AG04450 (cell line): ENCODE measurements at regions not wholly inside any gene's neighbourhood (a gene's known extent, or its start where the extent isn't known, plus 50 kb on each side); places are given as distances from the start of the nearest gene placed in this dataset.

Experiments used
- CTCF ChIA-PET: fragments of 300-600, 350-600 bp; formaldehyde crosslinking; extraction: SDS; loops from one replicate; lab custom pipeline; 2022; ENCODE audit warnings: antibody characterized with exemption, inconsistent platforms; lab: Charles Lee
- POLR2A ChIA-PET: fragments of 350-600 bp; formaldehyde crosslinking; extraction: SDS; loops from one replicate; lab custom pipeline; 2021; ENCODE audit warnings: antibody characterized with exemption, inconsistent platforms; lab: Yijun Ruan, JAX
- DNase-seq: peaks from one replicate; pipeline ENCODE4 v3.0.0-alpha.2; 2011; ENCODE audit warnings: low read depth, low spot score
- H3K27ac ChIP-seq: one replicate; pipeline ENCODE4 v1.5.1; 2012; ENCODE audit warnings: low read depth, low read length, control low read depth
- H3K27me3 ChIP-seq: one replicate; pipeline ENCODE4 v1.6.0; 2012; ENCODE audit warnings: low read length; ENCODE audit not compliant: control insufficient read depth, insufficient read depth
- H3K4me3 ChIP-seq: 2 replicates; pipeline ENCODE4 v1.5.1; 2011; ENCODE audit warnings: mild to moderate bottlenecking, low read depth, low read length, control low read depth
- H3K9me3 ChIP-seq: 2 replicates; pipeline ENCODE4 v1.5.1; 2012; ENCODE audit warnings: low read length; ENCODE audit not compliant: control insufficient read depth, insufficient read depth
- TF ChIP-seq, protein P1 (sequence below): IDR thresholded peaks from 2 replicates; pipeline ENCODE4 v1.5.1; 2011; ENCODE audit warnings: low read depth, low read length, control low read depth, inconsistent platforms

DNA sequence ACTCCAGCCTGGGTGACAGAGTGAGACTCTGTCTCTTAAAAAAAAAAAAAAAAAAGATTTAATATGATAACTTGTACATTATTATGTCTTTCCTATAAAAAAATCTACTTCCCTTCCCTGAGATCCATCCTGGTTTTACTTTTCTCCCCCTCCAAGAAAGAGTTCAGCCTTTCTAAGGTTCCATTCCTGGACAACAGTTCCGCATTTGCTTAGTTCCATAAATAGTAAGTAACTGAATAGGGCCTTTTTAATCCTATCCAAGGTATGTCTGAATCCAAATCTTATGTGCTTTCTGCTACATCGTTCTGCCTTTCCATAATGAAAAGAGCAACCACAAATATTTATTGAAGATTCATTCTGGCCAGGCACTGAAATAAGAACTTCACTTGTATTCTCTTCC is 187.8 kb downstream of the DACT1 start:
- ChIA-PET POLR2A (no interaction called here), CTCF (interaction anchor here (0.5 kb wide), 1 partner anchor 195 kb away, joined by 3 read pairs; no protein-coding TSS in a partner anchor)
- DNase-seq = no peak
- H3K4me3 ChIP-seq = no peak overlapping the region
- TF ChIP-seq, protein P1, sequence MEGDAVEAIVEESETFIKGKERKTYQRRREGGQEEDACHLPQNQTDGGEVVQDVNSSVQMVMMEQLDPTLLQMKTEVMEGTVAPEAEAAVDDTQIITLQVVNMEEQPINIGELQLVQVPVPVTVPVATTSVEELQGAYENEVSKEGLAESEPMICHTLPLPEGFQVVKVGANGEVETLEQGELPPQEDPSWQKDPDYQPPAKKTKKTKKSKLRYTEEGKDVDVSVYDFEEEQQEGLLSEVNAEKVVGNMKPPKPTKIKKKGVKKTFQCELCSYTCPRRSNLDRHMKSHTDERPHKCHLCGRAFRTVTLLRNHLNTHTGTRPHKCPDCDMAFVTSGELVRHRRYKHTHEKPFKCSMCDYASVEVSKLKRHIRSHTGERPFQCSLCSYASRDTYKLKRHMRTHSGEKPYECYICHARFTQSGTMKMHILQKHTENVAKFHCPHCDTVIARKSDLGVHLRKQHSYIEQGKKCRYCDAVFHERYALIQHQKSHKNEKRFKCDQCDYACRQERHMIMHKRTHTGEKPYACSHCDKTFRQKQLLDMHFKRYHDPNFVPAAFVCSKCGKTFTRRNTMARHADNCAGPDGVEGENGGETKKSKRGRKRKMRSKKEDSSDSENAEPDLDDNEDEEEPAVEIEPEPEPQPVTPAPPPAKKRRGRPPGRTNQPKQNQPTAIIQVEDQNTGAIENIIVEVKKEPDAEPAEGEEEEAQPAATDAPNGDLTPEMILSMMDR = no peak
- no peak overlapping the region for H3K27ac ChIP-seq
- H3K9me3 ChIP-seq = peaks cover 11% of the 10 kb centered on the region
- H3K27me3 ChIP-seq = no peaks in the 10 kb centered on the region

- no peak for DNase-seq
- H3K27ac ChIP-seq = no peak overlapping the region
- no peak overlapping the region for H3K4me3 ChIP-seq
- CTCF ChIA-PET = interaction anchor here (0.7 to 1.6 kb wide), 5 partner anchors 9 to 639 kb away, joined by 3 to 4 read pairs (median 3); no protein-coding TSS in a partner anchor
- H3K9me3 ChIP-seq = peaks cover 11% of the 10 kb centered on the region
- TF ChIP-seq, protein P1 = peak; percentile 39
- POLR2A ChIA-PET = no interaction called here
- H3K27me3 ChIP-seq = no peaks in the 10 kb centered on the region
Observed at GRCh38 chr14:58826845-58827686, 189.3 kb downstream of the DACT1 start.

- TF ChIP-seq, protein P1 = no peak
- ChIA-PET CTCF (interaction anchor here (0.5 to 0.7 kb wide), 2 partner anchors 15 to 227 kb away, joined by 3 read pairs; no protein-coding TSS in a partner anchor), POLR2A (interaction anchor here (0.5 kb wide), 1 partner anchor 535 kb away, joined by 5 read pairs; no protein-coding TSS in a partner anchor)
- no peak for DNase-seq
- H3K9me3 ChIP-seq = peaks cover 11% of the 10 kb centered on the region
- no peaks in the 10 kb centered on the region for H3K27me3 ChIP-seq
- no peak overlapping the region for H3K4me3 ChIP-seq
- H3K27ac ChIP-seq = no peak overlapping the region
Observed at GRCh38 chr14:58828298-58828697, 190.5 kb downstream of the DACT1 start.

- DNase-seq = no peak
- no peaks in the 10 kb centered on the region for H3K27me3 ChIP-seq
- H3K9me3 ChIP-seq = peaks cover 18% of the 10 kb centered on the region
- ChIA-PET CTCF (no interaction called here), POLR2A (no interaction called here)
- TF ChIP-seq, protein P1 = no peak
- H3K27ac ChIP-seq = no peak overlapping the region
- H3K4me3 ChIP-seq = no peak overlapping the region
Observed at GRCh38 chr14:58829594-58829993, 191.8 kb downstream of the DACT1 start.

DNA sequence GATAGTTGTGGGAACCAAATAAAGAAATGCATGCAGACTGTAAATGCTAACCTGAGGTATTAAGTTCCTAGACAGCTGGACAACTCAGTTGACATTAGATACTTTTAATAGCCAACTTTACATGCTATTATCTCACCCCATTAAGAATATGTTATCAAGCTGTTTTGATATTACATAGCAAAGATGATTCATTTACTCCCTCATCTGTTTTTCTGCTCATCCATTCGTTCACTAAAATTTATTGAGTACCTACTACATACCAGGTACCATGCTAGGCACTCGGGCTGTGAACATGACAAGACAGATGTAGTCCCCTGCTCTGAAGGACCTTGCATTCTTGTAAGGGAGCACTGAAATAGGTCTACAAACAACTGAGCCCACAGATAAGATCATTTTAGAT is 192.4 kb downstream of the DACT1 start:
- TF ChIP-seq, protein P1 = no peak
- peaks cover 18% of the 10 kb centered on the region for H3K9me3 ChIP-seq
- no peak overlapping the region for H3K4me3 ChIP-seq
- CTCF ChIA-PET = no interaction called here
- no peak overlapping the region for H3K27ac ChIP-seq
- POLR2A ChIA-PET = no interaction called here
- H3K27me3 ChIP-seq = no peaks in the 10 kb centered on the region
- DNase-seq = no peak
